ENCODE measurements at regions not wholly inside any gene's neighbourhood (a gene's known extent, or its start where the extent isn't known, plus 50 kb on each side); places are given as distances from the start of the nearest gene placed in this dataset.

- no peak for TF ChIP-seq EZH2 (IDR thresholded peaks at IDR 0.05; ENCODE audit: borderline replicate concordance)
- no peak for TF ChIP-seq CTCF (IDR thresholded peaks at IDR 0.05; ENCODE audit: poor library complexity)
These were observed 183.3 kb downstream of the UBE2E3 start for GRCh38 chr2:181163691-181164090.

Measured in hepatocyte (in vitro differentiated cells).